ENCODE measurements at regions not wholly inside any gene's neighbourhood (a gene's known extent, or its start where the extent isn't known, plus 50 kb on each side); places are given as distances from the start of the nearest gene placed in this dataset.

DNA sequence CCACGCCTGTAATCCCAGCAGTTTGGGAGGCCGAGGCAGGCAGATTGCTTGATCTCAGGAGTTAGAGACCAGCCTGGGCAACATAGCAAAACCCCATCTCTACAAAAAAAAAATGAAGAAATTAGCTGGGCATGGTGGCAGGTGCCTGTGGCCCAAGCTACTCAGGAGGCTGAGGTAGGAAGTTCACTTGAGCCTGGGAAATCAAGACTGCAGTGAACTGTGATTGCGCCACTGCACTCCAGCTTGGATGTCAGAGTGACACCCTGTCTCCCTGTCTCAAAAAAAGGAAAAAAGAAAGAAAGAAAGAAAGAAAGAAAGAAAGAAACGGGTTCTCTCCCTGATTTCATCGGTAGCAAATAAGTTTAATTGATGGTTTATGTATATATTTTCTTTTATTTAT, 64.6 kb upstream of the ESX1 start:
- TF ChIP-seq, protein P1, sequence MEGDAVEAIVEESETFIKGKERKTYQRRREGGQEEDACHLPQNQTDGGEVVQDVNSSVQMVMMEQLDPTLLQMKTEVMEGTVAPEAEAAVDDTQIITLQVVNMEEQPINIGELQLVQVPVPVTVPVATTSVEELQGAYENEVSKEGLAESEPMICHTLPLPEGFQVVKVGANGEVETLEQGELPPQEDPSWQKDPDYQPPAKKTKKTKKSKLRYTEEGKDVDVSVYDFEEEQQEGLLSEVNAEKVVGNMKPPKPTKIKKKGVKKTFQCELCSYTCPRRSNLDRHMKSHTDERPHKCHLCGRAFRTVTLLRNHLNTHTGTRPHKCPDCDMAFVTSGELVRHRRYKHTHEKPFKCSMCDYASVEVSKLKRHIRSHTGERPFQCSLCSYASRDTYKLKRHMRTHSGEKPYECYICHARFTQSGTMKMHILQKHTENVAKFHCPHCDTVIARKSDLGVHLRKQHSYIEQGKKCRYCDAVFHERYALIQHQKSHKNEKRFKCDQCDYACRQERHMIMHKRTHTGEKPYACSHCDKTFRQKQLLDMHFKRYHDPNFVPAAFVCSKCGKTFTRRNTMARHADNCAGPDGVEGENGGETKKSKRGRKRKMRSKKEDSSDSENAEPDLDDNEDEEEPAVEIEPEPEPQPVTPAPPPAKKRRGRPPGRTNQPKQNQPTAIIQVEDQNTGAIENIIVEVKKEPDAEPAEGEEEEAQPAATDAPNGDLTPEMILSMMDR (IDR thresholded peaks at IDR 0.05; ENCODE audit: low read depth, low read length), result no peak
- TF ChIP-seq POLR2A (IDR thresholded peaks at IDR 0.05; ENCODE audit: extremely low read depth, insufficient read length) (no peak), MYC (IDR thresholded peaks at IDR 0.05; ENCODE audit: low read depth, low read length) (no peak)
- TF ChIP-seq, protein P2, sequence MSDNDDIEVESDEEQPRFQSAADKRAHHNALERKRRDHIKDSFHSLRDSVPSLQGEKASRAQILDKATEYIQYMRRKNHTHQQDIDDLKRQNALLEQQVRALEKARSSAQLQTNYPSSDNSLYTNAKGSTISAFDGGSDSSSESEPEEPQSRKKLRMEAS (IDR thresholded peaks at IDR 0.05; ENCODE audit: low read depth, low read length), result no peak

Measured in NB4 (cell line).